Raji (cell line): ENCODE measurements at regions not wholly inside any gene's neighbourhood (a gene's known extent, or its start where the extent isn't known, plus 50 kb on each side); places are given as distances from the start of the nearest gene placed in this dataset.

Experiments
- POLR2A ChIP-seq: IDR thresholded peaks from 2 replicates; pipeline ENCODE4 v1.6.1; 2011; ENCODE audit warnings: low read depth, low read length, control low read depth; ENCODE audit not compliant: insufficient read depth

DNA sequence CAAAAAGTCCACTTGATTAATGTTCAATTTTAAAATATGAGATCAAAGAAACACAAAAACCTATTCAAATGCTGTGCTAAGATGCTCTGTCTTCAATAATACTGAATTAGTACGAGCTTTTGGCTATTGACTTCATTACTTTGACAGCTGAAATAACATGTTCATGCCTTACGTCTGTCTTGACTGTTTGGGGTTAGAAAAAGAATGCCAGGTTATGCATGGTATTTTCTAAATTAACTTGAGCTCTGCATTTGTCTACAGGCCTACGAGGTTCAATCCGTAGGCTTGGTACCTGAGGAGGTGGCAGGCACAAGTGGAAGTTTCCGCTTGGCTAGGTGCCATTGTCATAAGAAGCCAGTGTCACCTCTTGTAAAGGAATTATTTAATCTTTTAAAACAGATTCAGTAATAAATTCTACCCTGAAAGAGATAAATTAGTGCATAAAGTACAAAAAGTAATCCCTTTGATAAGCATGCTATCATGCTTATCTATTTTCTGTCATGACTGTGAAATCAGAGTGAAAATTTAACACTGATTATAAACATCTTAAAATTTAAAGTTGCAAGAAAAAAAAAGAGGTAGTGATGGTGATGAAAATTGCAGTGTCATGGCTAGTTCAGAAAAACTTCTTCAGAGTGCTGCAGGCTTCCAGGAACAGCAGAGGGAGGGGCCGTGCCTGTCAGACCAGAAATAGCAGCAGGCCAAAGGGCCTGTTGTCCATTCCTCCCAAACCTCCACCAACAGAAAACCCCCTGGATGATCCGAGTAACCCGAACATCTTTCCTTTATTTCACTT lies 115.7 kb downstream of the ARRDC4 start:
- no peak for TF ChIP-seq POLR2A

DNA sequence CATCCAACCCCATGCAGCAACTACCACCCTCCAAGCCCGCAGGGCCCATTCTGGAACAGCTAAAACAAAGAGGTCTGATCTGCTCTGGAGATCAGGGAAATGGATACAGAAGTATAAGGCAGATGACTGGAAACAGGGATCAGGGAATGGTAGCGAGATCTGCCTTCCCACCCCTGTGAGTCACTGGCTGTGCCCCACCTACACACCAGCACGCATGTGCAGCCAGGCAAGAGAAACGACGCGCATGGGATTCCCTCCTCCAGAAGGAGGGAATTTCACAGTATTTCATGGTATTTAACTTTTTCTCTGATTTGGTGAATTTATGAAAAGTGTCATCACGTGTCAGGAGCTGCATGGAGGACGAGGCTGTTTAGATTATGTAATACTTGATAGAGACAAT lies 116.7 kb downstream of the ARRDC4 start:
- TF ChIP-seq POLR2A: no peak

DNA sequence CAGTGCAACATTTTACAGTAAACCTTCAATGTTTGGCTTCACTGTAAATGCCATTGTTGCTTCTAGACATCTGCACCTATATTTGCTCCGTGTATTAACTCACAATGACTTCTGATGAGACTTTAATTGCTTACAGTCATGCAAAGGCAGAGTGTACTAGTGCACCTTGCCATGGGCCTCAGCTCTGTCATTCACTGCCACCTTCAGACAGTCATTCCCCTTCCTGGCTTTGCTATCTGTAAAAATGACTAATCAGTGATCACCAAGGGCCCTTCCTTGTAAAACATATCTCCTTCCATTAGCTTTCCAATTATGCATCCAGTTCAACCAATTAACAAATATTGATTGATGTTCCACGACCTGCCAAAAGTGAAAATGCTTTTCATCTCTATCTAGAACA lies 120.3 kb downstream of the ARRDC4 start:
- TF ChIP-seq POLR2A: no peak

- TF ChIP-seq POLR2A: no peak
Measured at GRCh38 chr15:98083203-98083910, 122.9 kb downstream of the ARRDC4 start.

- TF ChIP-seq POLR2A: no peak
Measured at GRCh38 chr15:98085003-98085639, 124.6 kb downstream of the ARRDC4 start.

GRCh38 chr15:98103570-98103969 lies 143.1 kb downstream of the ARRDC4 start:
- TF ChIP-seq POLR2A: no peak

- TF ChIP-seq POLR2A: no peak
Measured at GRCh38 chr15:98111806-98112205, 151.3 kb downstream of the ARRDC4 start.

DNA sequence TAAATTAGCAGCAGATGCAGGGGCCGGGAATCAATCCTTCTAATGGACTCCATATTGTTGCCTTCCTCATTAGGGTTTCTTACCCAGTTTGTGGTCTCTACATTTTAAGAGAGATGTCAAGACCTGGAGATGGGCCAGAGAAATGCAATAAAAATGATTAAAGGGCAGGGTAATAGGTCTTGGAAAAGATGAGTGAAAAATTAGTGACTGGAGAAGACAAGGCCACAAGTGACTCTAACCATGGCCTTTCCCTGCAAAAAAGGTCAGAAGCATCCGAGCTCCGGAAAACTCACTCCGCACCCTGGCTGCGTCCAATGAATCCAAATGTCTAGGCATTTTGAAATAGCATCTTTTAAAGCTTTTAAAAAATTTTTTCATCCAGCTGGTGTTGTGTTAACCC lies 152.8 kb downstream of the ARRDC4 start:
- TF ChIP-seq POLR2A: no peak

- no peak for TF ChIP-seq POLR2A
Measured at GRCh38 chr15:98120561-98120960, 160.1 kb downstream of the ARRDC4 start.

DNA sequence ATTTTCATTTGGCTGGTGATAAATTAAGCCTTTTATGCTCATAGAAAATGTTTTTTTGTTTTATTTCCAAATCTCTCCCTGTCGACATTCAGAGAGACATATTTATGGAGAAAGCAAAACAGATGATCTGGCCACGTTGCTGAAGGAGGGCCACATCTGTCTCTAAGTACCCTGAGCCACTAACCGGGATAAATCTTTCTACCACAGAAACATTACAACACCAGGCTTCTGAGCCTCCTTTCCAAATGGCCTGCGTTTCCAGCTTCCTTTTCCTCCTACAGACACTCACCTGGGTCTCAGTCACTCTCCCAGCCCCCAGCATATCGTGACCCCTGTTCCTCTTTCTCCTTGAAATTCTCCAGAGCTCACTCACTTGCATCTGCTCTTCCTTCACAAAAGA lies 161.0 kb downstream of the ARRDC4 start:
- no peak for TF ChIP-seq POLR2A

DNA sequence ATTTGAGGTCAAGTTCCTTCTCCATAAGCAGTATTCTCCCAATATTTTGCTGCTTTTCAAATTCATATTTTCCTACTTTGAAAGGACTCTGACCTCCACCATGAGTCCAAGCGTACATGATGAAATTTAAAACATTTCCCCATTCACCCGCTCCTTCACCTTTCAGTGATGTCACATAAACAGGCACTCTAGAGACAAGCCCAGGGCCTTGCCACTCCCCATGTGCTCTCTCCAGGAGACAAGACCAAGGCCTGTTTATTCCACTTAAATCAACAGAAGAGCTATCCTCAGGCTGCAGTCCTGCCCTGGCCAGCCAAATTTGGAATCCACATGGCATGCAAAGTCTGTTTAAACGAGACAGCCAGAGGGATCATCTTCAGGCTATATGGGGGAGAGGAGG lies 161.5 kb downstream of the ARRDC4 start:
- TF ChIP-seq POLR2A: no peak

DNA sequence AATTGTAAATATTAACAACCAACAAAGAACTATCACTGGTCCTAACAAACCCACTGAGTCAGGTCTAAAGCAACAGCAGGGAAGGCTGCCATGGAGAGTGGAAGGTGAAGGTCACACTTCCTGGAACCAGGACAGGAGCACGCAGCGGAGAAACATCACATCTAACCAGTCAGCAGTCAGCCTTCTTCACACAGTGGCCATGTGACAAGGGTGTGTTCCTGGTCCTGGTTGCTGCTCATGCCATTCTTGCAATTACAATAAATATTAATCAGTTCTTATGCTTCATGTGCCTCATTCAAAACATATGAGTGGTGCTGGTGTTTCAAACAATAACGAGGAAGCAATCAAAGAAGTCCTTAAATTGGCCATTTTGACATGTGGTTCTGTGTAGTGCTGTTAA lies 162.8 kb downstream of the ARRDC4 start:
- TF ChIP-seq POLR2A: no peak

GRCh38 chr15:98123834-98124233 lies 163.3 kb downstream of the ARRDC4 start:
- no peak for TF ChIP-seq POLR2A

DNA sequence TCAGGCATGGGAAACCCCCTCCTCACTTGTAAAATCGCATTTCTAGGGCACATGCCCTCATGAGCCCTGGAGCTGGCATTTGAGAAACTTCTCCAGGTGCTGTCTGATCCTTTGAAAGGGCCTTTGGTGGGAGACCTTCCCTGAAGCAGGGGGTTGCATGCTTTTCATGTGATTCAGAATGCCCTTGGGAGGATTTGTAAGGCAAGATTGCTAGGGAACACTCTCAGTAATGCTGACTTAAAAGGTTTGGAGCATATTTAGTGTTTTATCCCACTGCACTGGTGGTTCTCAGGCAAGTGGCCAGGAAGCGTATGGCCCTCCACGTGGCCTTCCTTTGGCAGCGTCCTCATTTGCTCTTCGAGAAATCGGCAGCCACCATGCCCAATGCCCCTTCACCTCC lies 164.1 kb downstream of the ARRDC4 start:
- no peak for TF ChIP-seq POLR2A

DNA sequence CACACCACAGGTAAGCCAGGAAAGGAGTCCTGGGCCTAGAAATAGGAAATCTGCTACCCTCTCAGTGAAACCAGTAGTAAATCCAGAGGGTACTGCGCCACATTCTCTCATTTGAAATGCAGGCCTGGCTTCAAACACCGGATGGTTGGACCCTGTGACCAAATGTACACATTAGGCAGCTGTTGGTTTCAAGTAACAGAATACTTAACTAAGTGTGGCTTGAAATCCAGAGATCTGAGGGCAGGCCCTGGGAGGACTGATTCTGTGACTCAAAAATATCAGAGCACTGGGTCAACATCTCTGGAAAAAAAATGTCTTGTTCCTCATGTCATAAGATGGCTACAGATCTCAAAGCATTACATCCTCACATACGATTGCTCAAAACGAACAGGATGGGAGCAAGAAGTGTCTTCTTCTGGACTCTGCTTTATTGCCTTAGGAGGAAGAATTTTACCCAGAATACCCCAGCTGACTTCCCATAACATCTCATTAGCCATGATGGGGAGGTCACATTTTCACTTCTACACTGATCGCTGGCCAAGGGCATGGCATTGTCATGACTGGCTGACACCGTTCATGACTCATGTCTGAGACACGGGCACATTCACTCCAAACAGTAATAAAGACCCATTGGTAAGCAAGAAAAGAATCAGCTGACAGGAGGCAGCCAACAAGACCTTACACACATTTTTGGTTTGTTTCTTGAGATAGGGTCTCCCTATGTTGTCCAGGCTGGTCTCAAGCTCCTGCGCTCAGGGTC lies 166.0 kb downstream of the ARRDC4 start:
- TF ChIP-seq POLR2A: no peak

GRCh38 chr15:98127586-98127985 lies 167.1 kb downstream of the ARRDC4 start:
- TF ChIP-seq POLR2A: no peak

DNA sequence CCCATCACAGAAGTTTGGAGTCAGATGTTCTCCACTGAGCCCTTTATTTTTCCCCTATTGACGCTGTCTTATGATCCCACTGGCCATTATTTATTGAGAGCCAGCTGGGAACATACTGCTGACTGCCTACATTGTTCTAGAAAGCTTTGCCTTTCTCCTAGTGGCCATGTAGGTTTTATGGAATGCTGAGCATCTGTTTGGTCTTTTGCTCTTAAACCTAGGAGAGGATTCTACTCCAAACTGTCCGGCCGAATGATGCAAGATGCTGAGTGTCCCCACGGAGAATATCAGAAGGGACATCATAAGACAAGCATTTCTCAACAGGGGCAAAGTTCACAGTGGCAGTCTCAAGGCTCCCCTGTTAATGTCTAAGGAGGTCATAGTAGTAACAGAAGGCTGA lies 171.4 kb downstream of the ARRDC4 start:
- TF ChIP-seq POLR2A: no peak
